Cardiac muscle cell (in vitro differentiated cells and primary cell): ENCODE measurements at regions not wholly inside any gene's neighbourhood (a gene's known extent, or its start where the extent isn't known, plus 50 kb on each side); places are given as distances from the start of the nearest gene placed in this dataset.

Experiments
- DNase-seq, 2 donors: peaks; one replicate each; pipeline versions ENCODE4 v3.0.0 to v3.0.0-alpha.2; 2010 to 2017; ENCODE audit warnings: low read depth in 1 of 2, low spot score in 1 of 2
- H3K27ac ChIP-seq: fragments of 200-600 bp; sonication (generic); 2 replicates; pipeline ENCODE4 v1.5.1; 2016
- H3K27me3 ChIP-seq: fragments of 200-600 bp; sonication (generic); 2 replicates; pipeline ENCODE4 v1.6.0; 2016; ENCODE audit warnings: control low read depth
- H3K36me3 ChIP-seq: fragments of 200-600 bp; sonication (generic); 2 replicates; pipeline ENCODE4 v1.5.1; 2016; ENCODE audit warnings: control low read depth
- H3K4me1 ChIP-seq: fragments of 200-600 bp; sonication (generic); 2 replicates; pipeline ENCODE4 v1.8.1; 2017; ENCODE audit warnings: low read depth, mild to moderate bottlenecking, mixed run types
- H3K4me3 ChIP-seq: fragments of 200-600 bp; sonication (generic); 2 replicates; pipeline ENCODE4 v1.5.1; 2016; ENCODE audit warnings: mild to moderate bottlenecking
- H3K9me3 ChIP-seq: fragments of 200-600 bp; sonication (generic); 2 replicates; pipeline ENCODE4 v1.5.1; 2017; ENCODE audit warnings: low read depth, mild to moderate bottlenecking, control low read depth
- TF ChIP-seq, protein P1 (sequence below): IDR thresholded peaks from 2 replicates; pipeline ENCODE4 v1.5.1; 2012; ENCODE audit warnings: low read depth, mild to moderate bottlenecking, low read length

DNA sequence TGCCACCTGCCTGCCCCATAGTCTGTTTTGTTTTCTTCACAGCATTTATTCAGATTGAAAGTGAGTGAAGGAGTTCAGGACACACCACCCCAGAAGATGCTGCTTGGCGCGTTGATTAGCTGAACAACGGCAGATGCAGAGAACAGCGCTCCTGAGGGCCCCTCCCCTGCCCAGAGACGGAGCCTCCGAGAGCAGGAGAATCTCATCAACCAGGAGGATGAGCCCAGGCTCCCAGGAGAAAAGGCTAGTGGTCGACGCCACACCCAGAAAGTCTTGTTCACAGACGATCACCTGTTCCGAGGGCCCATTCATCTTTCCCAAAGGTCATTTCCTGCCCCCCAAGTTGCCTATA is 180.4 kb upstream of the PPP1R26 start:
- H3K9me3 ChIP-seq, result no peaks in the 10 kb centered on the region
- DNase-seq, result no peak
- H3K4me1 ChIP-seq, result no peaks in the 10 kb centered on the region
- TF ChIP-seq, protein P1, sequence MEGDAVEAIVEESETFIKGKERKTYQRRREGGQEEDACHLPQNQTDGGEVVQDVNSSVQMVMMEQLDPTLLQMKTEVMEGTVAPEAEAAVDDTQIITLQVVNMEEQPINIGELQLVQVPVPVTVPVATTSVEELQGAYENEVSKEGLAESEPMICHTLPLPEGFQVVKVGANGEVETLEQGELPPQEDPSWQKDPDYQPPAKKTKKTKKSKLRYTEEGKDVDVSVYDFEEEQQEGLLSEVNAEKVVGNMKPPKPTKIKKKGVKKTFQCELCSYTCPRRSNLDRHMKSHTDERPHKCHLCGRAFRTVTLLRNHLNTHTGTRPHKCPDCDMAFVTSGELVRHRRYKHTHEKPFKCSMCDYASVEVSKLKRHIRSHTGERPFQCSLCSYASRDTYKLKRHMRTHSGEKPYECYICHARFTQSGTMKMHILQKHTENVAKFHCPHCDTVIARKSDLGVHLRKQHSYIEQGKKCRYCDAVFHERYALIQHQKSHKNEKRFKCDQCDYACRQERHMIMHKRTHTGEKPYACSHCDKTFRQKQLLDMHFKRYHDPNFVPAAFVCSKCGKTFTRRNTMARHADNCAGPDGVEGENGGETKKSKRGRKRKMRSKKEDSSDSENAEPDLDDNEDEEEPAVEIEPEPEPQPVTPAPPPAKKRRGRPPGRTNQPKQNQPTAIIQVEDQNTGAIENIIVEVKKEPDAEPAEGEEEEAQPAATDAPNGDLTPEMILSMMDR, result no peak
- H3K27ac ChIP-seq, result no peak overlapping the region
- H3K27me3 ChIP-seq, result no peaks in the 10 kb centered on the region
- no peaks in the 10 kb centered on the region for H3K36me3 ChIP-seq
- H3K4me3 ChIP-seq, result no peak overlapping the region

DNA sequence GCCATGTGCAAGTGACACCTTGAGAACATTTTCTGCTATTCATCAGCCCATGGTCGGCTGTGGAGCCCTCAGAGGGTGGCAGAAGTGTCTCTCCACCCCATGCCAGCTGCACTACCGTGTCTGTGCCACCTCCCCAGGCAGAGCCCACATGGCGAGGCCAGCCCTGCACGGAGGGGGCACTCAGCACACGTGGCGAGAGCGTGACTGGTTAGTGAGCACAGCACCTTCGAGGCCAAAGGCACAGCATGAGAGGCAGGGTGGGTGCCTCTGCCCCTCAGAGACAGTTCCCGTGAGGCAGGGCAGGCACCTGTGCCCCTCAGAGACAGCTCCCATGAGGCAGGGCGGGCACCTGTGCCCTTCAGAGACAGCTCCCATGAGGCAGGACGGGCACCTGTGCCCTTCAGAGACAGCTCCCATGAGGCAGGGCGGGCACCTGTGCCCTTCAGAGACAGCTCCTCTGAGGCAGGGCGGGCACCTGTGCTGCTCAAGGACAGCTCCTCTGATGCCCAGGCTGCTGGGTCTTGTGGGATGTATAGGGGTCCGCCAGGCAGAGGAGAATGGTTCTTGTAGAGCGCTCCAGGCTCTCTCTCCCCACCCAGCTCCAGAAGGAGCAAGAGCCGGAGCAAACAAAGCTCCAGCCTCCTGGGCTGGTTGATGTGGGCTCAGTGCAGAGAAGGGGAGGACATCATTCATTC is 179.8 kb upstream of the PPP1R26 start:
- no peak overlapping the region for H3K4me3 ChIP-seq
- no peaks in the 10 kb centered on the region for H3K9me3 ChIP-seq
- DNase-seq, result no peak
- TF ChIP-seq, protein P1, result no peak
- H3K27ac ChIP-seq, result no peak overlapping the region
- H3K4me1 ChIP-seq, result no peaks in the 10 kb centered on the region
- H3K36me3 ChIP-seq, result no peaks in the 10 kb centered on the region
- H3K27me3 ChIP-seq, result no peaks in the 10 kb centered on the region

DNA sequence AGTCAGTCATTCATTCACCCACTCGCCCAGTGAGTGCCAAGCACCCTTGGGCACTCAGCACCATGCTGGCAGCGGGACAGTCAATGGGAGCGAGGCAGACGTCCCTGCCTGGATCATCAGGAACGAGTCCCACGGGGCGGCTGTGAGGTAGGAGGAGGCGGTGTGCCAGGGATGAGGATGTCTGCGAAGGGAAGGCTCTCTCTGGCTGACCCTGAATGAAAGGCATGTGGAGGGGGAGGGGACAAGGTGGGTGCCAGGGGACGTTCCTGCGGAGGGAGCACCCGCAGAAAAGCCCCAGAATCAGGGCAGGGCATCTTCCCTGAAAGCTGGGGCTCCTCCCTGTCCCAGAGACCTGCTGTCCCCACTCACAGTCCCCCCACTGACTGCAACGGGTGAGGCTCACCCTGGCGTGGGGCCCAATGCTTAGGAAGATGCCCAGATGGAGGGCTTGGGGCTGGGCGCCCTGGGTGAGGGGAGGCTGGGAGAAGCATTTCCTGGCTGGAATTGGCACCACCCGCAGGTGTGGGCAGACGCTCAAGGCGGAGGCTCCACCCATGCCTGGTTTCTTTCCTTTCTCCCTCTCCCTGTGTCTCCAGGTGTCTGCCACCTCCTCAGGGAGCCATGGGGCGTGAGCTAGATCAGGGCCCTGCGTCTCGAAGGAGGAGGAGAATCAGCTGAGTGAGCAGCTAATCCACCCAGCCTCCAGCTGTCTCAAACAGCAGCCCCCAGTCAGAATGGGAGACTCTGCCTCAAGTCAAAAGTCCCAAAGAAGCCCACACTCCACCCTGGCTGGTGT is 179.0 kb upstream of the PPP1R26 start:
- TF ChIP-seq, protein P1, result no peak
- no peaks in the 10 kb centered on the region for H3K4me1 ChIP-seq
- no peak for DNase-seq
- H3K36me3 ChIP-seq, result no peaks in the 10 kb centered on the region
- no peak overlapping the region for H3K27ac ChIP-seq
- no peak overlapping the region for H3K4me3 ChIP-seq
- no peaks in the 10 kb centered on the region for H3K27me3 ChIP-seq
- no peaks in the 10 kb centered on the region for H3K9me3 ChIP-seq

DNA sequence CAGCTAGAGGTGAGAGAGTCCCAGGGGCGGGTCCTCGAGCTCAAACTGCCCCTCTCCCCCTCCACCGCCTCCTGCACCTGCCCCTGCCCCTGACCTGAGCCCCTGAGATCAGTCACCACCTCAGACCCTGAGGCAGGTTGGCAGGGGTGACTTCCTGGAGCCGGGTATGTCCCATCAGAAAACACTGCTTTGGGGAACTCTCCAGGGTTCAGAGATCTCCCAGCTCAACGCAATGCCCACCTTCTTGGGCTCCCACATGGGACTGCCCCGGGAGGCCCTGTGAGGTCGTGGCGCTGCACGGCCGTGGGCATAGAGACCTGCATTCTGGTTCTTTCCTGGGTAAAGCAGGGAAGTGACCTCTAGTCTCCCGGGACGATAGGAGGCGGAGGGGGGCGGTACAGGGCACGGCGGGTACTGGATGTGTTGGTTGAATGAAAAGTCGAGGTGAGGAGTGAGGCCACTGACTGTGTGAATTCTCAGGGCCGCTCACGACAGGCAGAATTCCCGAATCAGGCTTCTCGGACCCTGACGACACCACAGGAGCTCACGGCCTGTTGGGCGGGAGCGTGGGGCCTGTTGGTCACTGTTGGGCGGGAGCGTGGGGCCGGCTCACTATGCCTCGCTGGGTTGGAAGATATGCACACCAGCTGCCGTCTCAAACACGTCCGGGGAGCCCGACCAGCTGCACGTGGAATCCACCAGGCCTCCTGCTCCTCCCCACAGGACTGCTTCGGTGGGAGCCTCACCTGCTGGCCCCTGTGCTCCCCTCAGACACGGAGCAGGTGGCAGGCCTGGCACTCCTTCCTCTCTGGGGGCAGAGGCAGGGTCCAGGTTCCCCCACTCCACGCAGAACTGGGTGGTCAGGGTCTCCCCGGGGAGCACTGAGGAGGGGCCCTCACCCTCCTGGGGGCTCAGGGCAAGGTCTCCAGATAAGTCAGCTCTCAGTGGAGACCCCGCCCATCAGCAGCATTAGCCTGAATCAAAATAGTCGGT is 178.0 kb upstream of the PPP1R26 start:
- TF ChIP-seq, protein P1, result no peak
- H3K27me3 ChIP-seq, result no peaks in the 10 kb centered on the region
- no peaks in the 10 kb centered on the region for H3K36me3 ChIP-seq
- H3K4me3 ChIP-seq, result no peak overlapping the region
- DNase-seq, result no peak
- no peaks in the 10 kb centered on the region for H3K4me1 ChIP-seq
- H3K9me3 ChIP-seq, result no peaks in the 10 kb centered on the region
- no peak overlapping the region for H3K27ac ChIP-seq
